8988T (cell line): ENCODE measurements at regions not wholly inside any gene's neighbourhood (a gene's known extent, or its start where the extent isn't known, plus 50 kb on each side); places are given as distances from the start of the nearest gene placed in this dataset.
"Not testable (repeated sequence)": the region's sequence is repeated elsewhere in the genome, so short reads cannot be mapped to it uniquely, and the experiment has no call there.

Source experiments
- DNase-seq: peaks from one replicate; pipeline ENCODE4 v3.0.0; 2011

GRCh38 chr4:188977232-188977631 is 838.0 kb downstream of the TRIML1 start:
- DNase-seq = not testable (repeated sequence)

DNA sequence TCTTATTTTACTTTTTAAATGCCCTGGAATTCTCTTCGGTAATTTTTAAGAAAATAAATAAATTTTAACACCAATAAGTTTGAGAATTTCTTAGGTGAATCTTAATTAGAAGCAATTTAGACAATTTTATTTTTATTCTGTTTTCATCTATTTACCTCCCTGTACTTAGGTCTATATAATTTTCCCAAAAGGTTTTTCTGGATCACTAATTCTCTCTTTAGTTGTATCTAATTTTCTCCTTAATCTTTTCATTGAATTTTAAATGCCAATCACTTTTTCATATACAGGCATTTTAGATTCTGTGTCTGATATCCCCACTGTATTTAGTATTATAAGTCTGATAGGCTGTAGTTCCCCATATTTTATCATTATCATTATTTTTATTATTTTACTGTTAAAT is 845.3 kb downstream of the TRIML1 start:
- DNase-seq = no peak

GRCh38 chr4:188986271-188986689 is 847.0 kb downstream of the TRIML1 start:
- DNase-seq = no peak

- DNase-seq = no peak
Observed at GRCh38 chr4:188987011-188987410, 847.8 kb downstream of the TRIML1 start.

DNA sequence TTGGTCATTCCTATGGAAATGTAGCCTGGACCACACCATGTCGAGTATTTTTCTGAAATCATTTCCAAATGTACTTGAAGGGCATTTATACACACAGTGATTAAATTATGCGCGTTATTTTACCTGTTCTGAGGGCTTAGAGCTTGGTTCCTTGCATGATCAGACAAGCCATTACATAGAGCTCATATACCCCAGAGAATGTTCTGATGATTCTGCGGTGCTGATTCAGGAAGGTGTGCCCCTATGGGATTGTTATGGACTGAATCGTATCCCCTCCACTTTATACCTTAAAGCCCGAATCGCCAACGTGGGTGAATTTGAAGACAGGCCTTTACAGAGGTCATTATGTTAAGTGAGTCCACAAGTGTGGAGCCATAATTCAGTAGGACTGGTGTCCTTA is 848.9 kb downstream of the TRIML1 start:
- DNase-seq = no peak

DNA sequence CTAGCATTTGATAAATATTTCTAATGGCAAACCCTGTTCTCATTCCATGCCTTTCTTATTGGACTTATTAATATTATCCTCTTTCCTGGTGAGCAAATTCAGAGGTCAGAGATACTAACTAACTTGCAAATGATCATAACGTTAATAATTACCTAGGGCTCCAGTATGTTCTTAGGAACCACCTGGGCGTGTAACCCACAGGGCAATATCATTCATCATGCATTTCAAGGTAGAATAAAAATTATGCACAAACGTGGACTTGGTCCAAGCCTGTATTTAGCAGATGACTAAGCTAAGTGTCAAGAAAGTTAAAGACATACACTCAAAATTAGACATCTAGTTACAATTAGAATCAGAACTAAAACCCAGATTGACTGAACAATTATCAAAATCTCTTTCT is 850.1 kb downstream of the TRIML1 start:
- DNase-seq = no peak

DNA sequence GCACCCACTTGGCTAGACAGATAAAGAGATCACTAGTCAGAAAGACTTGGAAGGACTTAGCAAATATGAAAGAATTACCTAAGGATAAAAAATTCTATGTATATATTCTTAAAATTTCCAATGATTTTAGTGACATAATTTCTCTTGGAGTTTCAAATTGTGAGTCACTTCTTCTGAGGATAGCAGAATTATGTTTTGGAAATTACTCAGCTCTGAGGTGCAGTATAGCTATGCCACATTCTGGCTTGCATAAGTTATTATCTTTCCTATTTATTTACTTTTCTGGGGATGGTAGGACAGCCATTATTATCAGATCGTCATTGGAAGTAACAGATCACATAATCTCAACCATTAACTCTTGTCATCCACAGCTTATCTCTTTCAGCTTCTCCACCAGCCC is 853.5 kb downstream of the TRIML1 start:
- DNase-seq = no peak

- DNase-seq = no peak
Observed at GRCh38 chr4:188993871-188994270, 854.6 kb downstream of the TRIML1 start.

DNA sequence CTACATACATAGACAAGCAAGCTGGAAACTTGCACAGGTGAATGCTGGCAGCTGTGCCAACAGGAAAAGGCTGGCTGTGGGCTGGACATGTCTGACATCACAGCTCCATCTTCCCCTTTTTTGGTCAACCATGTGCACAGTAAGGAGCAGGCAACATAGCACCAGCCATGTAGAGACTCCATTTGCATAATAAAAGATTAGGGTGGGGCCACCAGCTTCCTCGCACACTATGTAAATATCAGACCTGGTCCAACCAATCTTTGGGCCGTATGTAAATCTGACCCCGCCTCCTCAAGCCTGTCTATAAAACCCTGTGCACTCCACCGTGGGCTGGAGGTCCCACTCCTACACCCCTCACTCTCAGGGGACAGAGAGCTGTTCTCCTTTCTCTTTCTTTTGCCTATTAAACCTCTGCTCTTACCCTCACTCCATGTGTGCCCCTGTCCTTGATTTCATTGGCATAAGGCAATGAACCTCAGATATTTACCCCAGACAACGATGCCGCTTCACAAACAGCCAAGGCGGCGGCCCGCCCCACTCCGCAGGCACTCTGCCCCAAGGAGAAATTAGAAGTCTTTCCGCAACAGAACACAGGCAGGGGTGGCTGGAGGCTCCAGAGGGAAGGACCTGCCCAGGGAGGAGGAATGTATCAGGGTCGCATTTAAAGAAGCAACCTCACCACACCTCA is 862.2 kb downstream of the TRIML1 start:
- no peak for DNase-seq

DNA sequence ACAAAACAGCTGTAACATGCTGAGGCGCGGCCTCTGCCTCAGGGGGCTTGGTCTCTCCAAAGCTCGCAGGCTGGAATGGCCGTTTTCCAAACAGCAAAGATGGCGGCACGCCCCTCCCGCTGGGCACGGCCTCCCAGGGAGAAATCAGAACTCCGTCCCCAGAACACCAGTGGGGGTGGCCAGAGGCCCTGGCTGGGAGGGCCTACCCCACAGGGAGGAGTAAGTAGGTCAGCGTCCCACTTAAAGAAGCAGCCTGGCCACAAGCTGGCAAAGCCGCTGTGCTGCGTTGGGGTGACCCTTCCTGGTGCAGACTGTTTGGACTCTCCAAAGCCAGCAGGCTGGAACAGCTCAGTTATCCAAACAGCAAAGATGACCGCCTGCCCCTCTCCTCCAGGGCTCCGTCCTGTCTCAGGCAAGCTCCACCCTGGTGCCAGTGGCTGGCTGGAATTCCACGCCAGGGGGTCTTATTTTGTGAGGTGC is 862.8 kb downstream of the TRIML1 start:
- no peak for DNase-seq

GRCh38 chr4:189002475-189002874 is 863.2 kb downstream of the TRIML1 start:
- no peak for DNase-seq

DNA sequence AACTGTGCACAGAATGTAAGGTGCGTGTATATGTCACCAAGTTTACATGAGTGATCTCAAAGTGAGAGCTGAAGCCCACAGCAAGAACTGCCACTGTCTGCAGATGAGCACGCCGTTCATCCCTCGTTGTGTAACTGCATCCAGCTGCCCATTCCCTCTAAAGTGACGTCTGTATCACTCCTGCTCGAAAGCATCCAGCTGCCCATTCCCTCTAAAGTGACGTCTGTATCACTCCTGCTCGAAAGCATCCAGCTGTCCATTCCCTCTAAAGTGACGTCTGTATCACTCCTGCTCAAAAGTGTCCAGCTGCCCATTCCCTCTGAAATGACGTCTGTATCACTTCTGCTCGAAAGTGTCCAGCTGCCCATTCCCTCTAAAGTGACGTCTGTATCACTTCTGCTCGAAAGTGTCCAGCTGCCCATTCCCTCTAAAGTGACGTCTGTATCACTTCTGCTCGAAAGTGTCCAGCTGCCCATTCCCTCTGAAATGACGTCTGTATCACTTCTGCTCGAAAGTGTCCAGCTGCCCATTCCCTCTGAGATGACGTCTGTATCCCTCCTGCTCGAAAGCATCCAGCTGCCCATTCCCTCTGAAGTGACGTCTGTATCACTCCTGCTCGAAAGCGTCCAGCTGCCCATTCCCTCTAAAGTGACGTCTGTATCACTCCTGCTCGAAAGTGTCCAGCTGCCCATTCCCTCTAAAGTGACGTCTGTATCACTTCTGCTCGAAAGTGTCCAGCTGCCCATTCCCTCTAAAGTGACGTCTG is 871.4 kb downstream of the TRIML1 start:
- DNase-seq = not testable (repeated sequence)

GRCh38 chr4:189021831-189022230 is 882.6 kb downstream of the TRIML1 start:
- DNase-seq = no peak

GRCh38 chr4:189022440-189023035 is 883.3 kb downstream of the TRIML1 start:
- DNase-seq = no peak

DNA sequence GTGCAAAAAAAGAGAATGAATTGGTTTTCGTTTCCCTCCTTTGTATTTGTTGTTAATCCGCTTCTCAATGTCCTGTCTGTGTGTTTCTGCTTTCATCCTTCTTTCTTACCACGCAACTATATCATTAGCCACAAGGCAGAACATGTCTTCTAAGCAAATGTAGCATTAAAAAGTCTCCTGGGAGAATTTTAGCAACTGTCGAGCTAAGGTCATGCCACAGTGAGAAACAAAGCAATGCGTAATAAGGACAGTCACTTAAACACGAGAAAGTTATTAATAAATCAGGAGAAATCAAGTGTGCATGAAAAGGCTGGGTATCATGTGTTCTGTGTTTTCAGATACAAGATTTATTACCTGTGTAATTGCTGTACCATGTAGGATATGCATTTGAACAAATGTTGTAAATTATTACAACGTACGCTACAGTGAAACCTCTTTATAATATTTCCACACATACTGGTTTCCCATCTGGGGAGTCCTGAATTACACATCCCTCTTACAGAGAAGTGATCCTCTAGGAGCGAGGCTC is 890.8 kb downstream of the TRIML1 start:
- no peak for DNase-seq

DNA sequence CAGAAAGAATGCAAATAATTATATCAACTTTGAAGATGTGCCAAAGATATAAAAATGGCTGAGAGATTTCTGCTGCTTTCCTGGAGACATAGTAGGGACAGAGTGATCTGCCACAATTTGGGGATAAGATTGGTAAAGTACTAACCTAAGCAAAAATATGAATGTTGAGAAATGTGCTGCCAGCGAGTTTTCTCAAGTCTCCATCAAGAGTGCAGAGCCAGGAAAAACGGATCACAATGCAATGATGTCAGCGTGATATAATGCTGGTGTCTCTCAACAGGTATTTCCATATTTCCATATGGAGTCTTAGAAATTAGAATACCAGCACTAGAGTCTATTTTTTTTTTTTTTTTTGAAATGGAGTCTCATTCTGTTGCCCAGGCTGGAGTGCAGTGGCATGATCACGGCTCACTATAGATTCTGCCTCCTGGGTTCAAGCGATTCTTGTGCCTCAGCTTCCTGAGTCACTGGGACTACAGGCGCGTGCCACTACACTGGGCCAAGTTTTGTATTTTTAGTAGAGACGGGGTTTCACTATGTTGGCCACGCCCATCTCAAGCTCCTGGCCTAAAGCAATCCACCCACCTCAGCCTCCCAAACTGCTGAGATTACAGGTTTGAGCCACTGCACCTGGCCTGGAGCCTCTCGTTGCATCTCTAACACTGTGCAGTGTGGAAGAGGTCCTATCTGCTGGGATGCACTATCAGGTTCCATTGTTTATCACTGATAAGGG is 893.5 kb downstream of the TRIML1 start:
- no peak for DNase-seq

DNA sequence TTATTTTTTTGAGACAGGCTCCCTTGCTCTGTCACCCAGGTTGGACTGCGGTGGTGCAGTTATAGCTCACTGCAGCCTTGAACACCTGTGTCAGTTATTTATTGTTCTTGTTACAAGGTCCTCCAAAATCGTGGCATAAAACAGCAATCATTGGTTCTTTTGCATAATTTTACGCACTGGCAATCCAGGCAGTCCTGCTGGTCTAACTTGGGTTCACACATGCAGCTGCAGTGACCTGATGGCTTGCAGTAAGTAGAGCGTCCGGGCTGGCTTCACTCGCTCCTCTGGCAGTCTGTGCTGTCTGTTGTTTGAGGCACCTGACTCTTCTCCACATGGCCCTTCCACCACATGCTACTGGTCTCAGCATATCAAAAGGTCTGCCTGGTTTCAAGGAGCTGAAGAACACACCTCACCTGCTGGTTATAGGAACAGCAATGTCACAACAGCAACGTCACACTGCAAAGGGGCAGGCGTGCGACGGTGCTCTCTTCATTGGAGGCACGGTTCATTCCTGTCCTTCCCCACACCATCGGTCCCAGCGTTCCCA is 894.6 kb downstream of the TRIML1 start:
- DNase-seq = no peak

DNA sequence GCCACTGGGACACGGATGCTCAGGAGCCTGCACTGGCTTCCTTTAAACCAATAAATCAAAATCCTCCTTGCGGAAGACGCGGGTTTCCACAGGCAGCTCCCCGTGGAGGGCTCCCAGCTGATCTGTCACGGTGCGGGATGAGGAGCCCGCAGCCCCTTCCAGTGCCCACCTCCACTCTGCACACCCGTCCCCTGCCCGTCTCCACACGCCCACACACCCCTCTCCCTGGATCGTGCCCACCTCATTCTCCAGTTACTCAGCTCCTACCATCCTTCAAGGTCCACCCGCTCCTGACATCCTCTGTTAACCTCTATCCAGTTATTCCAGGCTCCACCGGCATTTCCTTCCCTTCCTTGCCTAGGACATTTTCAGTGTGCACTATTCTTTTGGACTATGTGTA is 895.9 kb downstream of the TRIML1 start:
- no peak for DNase-seq

DNA sequence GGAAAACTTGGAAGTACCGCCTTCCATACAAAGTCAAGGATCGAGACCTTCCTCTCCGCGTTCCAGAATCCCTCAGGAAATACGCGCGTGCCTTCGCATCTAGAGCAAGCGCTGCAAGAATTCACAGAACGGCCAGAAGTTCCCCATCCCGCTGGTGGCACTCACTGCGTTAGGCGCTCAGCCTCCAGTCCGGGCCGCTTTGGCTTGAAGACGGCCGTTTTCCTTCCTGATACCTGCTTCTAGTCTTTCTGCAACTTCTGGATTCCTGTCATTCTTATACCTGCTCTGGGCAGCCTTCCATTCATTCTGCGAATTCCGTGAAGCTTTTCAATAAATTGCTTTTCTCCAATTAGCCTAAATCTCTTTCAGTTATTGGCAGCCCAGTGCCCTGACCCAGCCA is 896.4 kb downstream of the TRIML1 start:
- DNase-seq = no peak

DNA sequence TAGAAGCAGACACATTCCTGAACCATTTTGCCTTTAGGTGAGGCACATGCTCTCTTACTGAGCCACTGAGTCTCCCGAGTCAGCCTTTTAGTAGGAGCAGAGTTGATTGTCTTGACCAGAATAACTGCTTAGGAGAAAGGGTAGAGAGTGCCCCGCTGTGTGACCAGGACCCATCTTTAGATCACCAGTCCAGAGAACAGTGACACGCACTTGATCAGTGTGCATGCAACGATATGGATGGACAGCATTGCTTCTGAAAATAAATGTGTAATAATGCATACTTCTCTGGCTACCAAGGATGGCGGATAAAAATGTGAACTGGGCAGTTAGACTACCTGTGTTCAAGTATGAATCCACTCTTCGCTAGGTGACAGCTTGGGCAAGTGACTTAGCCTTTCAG is 897.7 kb downstream of the TRIML1 start:
- no peak for DNase-seq

DNA sequence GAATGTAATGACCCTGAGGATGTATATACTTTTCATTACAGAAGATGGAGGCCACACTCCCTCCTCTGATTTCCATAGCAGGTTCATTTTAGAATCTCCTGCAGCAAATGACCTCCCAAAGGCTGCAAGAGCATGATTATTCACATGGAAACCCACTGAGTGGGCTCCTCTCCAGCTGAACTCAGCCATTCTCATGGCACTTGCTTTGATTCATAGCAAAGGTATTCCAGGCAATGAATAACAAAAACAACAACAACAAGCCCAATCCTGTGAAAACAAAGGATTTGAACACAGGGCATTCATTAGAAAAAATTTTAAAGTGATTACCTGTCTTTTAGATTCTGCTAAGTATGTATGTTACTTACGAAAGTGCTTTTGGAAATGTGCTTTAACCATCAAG is 894.0 kb upstream of the FRG1 start:
- DNase-seq = no peak

DNA sequence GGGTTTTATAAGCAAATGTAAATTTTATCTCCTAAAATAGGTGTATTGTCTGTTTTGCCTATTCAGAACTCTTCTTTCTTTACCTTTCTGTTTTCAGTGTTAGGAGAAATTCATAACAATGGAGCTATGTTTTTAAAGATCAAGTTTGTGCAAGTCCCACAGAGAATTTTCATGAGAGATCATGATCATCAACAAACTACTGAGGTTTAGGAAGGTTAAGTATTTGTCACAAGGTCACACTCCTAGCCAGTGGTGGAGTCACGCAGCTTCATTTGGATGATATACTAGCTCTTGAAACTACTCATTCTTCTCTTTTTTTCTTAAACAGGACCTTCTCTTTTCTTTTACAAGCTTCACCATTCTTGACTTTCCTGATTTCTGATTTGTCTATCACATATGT is 892.6 kb upstream of the FRG1 start:
- no peak for DNase-seq

DNA sequence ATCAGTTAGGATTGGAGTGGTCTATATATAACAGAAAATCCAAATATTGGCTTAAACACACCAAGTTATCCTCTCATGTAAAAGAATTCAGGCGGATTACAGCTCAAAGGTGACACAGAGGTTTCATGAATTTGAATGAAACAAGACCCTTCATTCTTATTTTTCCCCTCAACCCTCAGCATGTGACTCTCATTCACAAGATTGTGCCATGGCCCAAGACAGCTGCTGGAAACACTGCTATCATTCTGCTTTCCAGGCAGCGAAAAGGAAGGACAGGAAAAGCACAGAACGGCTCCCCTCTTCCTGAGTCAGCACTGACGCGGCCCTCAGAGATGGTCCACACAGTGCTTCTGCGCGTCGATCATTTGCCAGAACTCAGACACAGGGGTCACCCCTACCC is 891.0 kb upstream of the FRG1 start:
- DNase-seq = no peak
